ENCODE measurements at regions not wholly inside any gene's neighbourhood (a gene's known extent, or its start where the extent isn't known, plus 50 kb on each side); places are given as distances from the start of the nearest gene placed in this dataset.

GRCh38 chr3:66692042-66692765 lies 191.4 kb upstream of the LRIG1 start:
- Histone ChIP-seq H3K9me3 (ENCODE audit: control insufficient read depth in 4 of 4, low read length in 3 of 4) (no peaks in the 10 kb centered on the region), H3K27me3 (ENCODE audit: control insufficient read depth in 4 of 4, insufficient read depth in 4 of 4, low read length in 3 of 4) (no peaks in the 10 kb centered on the region), H3K4me1 (ENCODE audit: control insufficient read depth in 4 of 4, insufficient read depth in 4 of 4, low read length in 3 of 4) (peaks cover 0 to 2% (median 0%) of the 10 kb centered on the region in 4 donors), H3K4me3 (ENCODE audit: low read depth in 1 of 3, low read length in 3 of 3) (no peak overlapping the region), H3K9ac (ENCODE audit: low read depth in 1 of 2, low read length in 2 of 2) (no peak overlapping the region), H3K27ac (ENCODE audit: low read depth in 1 of 2, low read length in 2 of 2) (no peak overlapping the region), H3K36me3 (ENCODE audit: control insufficient read depth in 4 of 4, insufficient read depth in 3 of 4, low read depth in 1 of 4, low read length in 3 of 4) (no peaks in the 10 kb centered on the region)
- 71% methylated on average over 5 of the region's 5 CpGs for WGBS
- TF ChIP-seq RAD21 (IDR thresholded peaks at IDR 0.05) (no peak), RXRA (IDR thresholded peaks at IDR 0.05) (peak; percentile 31 to 43), REST (IDR thresholded peaks at IDR 0.05) (no peak), FOXA1 (IDR thresholded peaks at IDR 0.05) (no peak), TAF1 (conservative IDR thresholded peaks at IDR 0.05) (no peak), SP1 (IDR thresholded peaks at IDR 0.05) (peak; percentile 16), HNF4G (IDR thresholded peaks at IDR 0.05) (no peak), YY1 (IDR thresholded peaks at IDR 0.05) (peak; percentile 57), HNF4A (conservative IDR thresholded peaks at IDR 0.05) (peak; percentile 63 to 65), NR2F2 (IDR thresholded peaks at IDR 0.05) (no peak)
- no peak for DNase-seq (ENCODE audit: low spot score)

GRCh38 chr3:66692766-66693150 lies 191.9 kb upstream of the LRIG1 start:
- no peaks in the 10 kb centered on the region for H3K9me3 ChIP-seq (ENCODE audit: control insufficient read depth in 4 of 4, low read length in 3 of 4)
- no peaks in the 10 kb centered on the region for H3K36me3 ChIP-seq (ENCODE audit: control insufficient read depth in 4 of 4, insufficient read depth in 3 of 4, low read depth in 1 of 4, low read length in 3 of 4)
- no peak for DNase-seq (ENCODE audit: low spot score)
- no peak overlapping the region for H3K4me3 ChIP-seq (ENCODE audit: low read depth in 1 of 3, low read length in 3 of 3)
- TF ChIP-seq HNF4A (conservative IDR thresholded peaks at IDR 0.05) (no peak), TAF1 (conservative IDR thresholded peaks at IDR 0.05) (no peak), YY1 (IDR thresholded peaks at IDR 0.05) (no peak), SP1 (IDR thresholded peaks at IDR 0.05) (no peak), FOXA1 (IDR thresholded peaks at IDR 0.05) (no peak), EGR1 (IDR thresholded peaks at IDR 0.05; ENCODE audit: low read depth in 2 of 2) (no peak)
- TF ChIP-seq, protein P1, sequence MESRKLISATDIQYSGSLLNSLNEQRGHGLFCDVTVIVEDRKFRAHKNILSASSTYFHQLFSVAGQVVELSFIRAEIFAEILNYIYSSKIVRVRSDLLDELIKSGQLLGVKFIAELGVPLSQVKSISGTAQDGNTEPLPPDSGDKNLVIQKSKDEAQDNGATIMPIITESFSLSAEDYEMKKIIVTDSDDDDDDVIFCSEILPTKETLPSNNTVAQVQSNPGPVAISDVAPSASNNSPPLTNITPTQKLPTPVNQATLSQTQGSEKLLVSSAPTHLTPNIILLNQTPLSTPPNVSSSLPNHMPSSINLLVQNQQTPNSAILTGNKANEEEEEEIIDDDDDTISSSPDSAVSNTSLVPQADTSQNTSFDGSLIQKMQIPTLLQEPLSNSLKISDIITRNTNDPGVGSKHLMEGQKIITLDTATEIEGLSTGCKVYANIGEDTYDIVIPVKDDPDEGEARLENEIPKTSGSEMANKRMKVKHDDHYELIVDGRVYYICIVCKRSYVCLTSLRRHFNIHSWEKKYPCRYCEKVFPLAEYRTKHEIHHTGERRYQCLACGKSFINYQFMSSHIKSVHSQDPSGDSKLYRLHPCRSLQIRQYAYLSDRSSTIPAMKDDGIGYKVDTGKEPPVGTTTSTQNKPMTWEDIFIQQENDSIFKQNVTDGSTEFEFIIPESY (IDR thresholded peaks at IDR 0.05) = no peak
- no peaks in the 10 kb centered on the region for H3K27me3 ChIP-seq (ENCODE audit: control insufficient read depth in 4 of 4, insufficient read depth in 4 of 4, low read length in 3 of 4)
- H3K9ac ChIP-seq (ENCODE audit: low read depth in 1 of 2, low read length in 2 of 2) = no peak overlapping the region
- 82% methylated on average over 5 of the region's 5 CpGs for WGBS
- peaks cover 0 to 2% (median 0%) of the 10 kb centered on the region in 4 donors for H3K4me1 ChIP-seq (ENCODE audit: control insufficient read depth in 4 of 4, insufficient read depth in 4 of 4, low read length in 3 of 4)
- no peak overlapping the region for H3K27ac ChIP-seq (ENCODE audit: low read depth in 1 of 2, low read length in 2 of 2)

Data from liver (tissue), 7 donors.